ENCODE measurements at regions not wholly inside any gene's neighbourhood (a gene's known extent, or its start where the extent isn't known, plus 50 kb on each side); places are given as distances from the start of the nearest gene placed in this dataset.

DNA sequence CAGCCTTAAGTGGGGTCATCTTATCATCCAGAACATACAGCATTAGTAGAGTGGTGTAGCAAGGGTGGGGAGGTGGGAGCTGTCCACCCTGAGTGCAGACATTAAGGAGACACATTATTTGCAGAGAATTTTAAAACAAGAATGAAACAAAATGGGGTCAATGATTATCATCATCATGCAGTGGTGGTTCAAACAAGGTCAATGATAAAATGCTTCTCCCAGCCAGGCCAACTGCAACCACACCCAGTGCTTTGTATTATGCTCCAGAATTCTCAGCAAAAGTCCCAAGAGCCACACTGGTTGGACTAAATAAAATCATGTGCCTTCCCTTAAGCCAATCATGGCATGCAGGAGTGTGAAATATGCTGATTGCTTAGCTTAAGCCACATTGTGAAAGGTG lies 96.7 kb upstream of the FHIT start:
- no peaks in the 10 kb centered on the region for H3K4me1 ChIP-seq (ENCODE audit: insufficient read depth, poor library complexity, severe bottlenecking)
- no peak overlapping the region for H3K27ac ChIP-seq (ENCODE audit: poor library complexity, severe bottlenecking)
- TF ChIP-seq, protein P1, sequence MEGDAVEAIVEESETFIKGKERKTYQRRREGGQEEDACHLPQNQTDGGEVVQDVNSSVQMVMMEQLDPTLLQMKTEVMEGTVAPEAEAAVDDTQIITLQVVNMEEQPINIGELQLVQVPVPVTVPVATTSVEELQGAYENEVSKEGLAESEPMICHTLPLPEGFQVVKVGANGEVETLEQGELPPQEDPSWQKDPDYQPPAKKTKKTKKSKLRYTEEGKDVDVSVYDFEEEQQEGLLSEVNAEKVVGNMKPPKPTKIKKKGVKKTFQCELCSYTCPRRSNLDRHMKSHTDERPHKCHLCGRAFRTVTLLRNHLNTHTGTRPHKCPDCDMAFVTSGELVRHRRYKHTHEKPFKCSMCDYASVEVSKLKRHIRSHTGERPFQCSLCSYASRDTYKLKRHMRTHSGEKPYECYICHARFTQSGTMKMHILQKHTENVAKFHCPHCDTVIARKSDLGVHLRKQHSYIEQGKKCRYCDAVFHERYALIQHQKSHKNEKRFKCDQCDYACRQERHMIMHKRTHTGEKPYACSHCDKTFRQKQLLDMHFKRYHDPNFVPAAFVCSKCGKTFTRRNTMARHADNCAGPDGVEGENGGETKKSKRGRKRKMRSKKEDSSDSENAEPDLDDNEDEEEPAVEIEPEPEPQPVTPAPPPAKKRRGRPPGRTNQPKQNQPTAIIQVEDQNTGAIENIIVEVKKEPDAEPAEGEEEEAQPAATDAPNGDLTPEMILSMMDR (IDR thresholded peaks at IDR 0.05; ENCODE audit: poor library complexity, severe bottlenecking): no peak
- H3K9me3 ChIP-seq (ENCODE audit: severe bottlenecking): no peaks in the 10 kb centered on the region
- H3K27me3 ChIP-seq (ENCODE audit: insufficient read depth, poor library complexity, severe bottlenecking): no peaks in the 10 kb centered on the region
- no peak overlapping the region for H3K4me3 ChIP-seq (ENCODE audit: severe bottlenecking)
- ATAC-seq (ENCODE audit: low read depth) (no peak), DNase-seq (ENCODE audit: low spot score) (no peak)
- H3K36me3 ChIP-seq (ENCODE audit: low read depth): no peaks in the 10 kb centered on the region

- no peak overlapping the region for H3K4me3 ChIP-seq (ENCODE audit: severe bottlenecking)
- no peak for DNase-seq (ENCODE audit: low spot score)
- H3K9me3 ChIP-seq (ENCODE audit: severe bottlenecking): no peaks in the 10 kb centered on the region
- no peak overlapping the region for H3K27ac ChIP-seq (ENCODE audit: poor library complexity, severe bottlenecking)
- H3K27me3 ChIP-seq (ENCODE audit: insufficient read depth, poor library complexity, severe bottlenecking): no peaks in the 10 kb centered on the region
- TF ChIP-seq, protein P1 (IDR thresholded peaks at IDR 0.05; ENCODE audit: poor library complexity, severe bottlenecking): no peak
- no peaks in the 10 kb centered on the region for H3K4me1 ChIP-seq (ENCODE audit: insufficient read depth, poor library complexity, severe bottlenecking)
- H3K36me3 ChIP-seq (ENCODE audit: low read depth): no peaks in the 10 kb centered on the region
- ATAC-seq (ENCODE audit: low read depth): no peak
Observed at GRCh38 chr3:61349717-61350116, 98.5 kb upstream of the FHIT start.

GRCh38 chr3:61350782-61351309 lies 99.6 kb upstream of the FHIT start:
- ATAC-seq (ENCODE audit: low read depth): no peak
- TF ChIP-seq, protein P1 (IDR thresholded peaks at IDR 0.05; ENCODE audit: poor library complexity, severe bottlenecking): no peak

DNA sequence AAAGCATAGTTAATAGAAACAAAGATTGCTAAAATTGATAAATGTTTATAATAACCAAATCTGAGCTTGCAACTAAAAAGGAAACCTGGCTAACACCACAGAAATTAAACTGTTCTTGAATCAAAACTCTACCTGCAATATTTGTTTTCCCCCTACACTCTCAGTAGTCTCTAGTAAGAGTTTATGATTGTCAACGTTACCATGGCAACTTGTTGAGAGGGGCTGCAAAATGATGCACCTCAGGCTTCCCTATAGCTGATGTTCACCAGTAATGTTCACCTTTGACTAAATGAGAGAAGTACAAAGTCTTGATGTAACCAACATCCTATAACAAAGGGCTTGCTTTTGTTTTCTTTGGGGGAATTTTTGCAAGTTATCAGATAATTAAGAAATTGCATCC lies 101.1 kb upstream of the FHIT start:
- TF ChIP-seq, protein P1 (IDR thresholded peaks at IDR 0.05; ENCODE audit: poor library complexity, severe bottlenecking): no peak
- Histone ChIP-seq H3K9me3 (ENCODE audit: severe bottlenecking) (no peaks in the 10 kb centered on the region), H3K27ac (ENCODE audit: poor library complexity, severe bottlenecking) (no peak overlapping the region), H3K4me1 (ENCODE audit: insufficient read depth, poor library complexity, severe bottlenecking) (no peaks in the 10 kb centered on the region), H3K27me3 (ENCODE audit: insufficient read depth, poor library complexity, severe bottlenecking) (no peaks in the 10 kb centered on the region), H3K4me3 (ENCODE audit: severe bottlenecking) (no peak overlapping the region), H3K36me3 (ENCODE audit: low read depth) (no peaks in the 10 kb centered on the region)
- DNase-seq (ENCODE audit: low spot score) (no peak), ATAC-seq (ENCODE audit: low read depth) (no peak)

More at GRCh38 chr3:61350782-61351309, 99.6 kb upstream of the FHIT start:
- Histone ChIP-seq H3K36me3 (ENCODE audit: low read depth) (no peaks in the 10 kb centered on the region), H3K27me3 (ENCODE audit: insufficient read depth, poor library complexity, severe bottlenecking) (no peaks in the 10 kb centered on the region), H3K4me3 (ENCODE audit: severe bottlenecking) (no peak overlapping the region), H3K4me1 (ENCODE audit: insufficient read depth, poor library complexity, severe bottlenecking) (no peaks in the 10 kb centered on the region), H3K9me3 (ENCODE audit: severe bottlenecking) (no peaks in the 10 kb centered on the region), H3K27ac (ENCODE audit: poor library complexity, severe bottlenecking) (no peak overlapping the region)
- no peak for DNase-seq (ENCODE audit: low spot score)

DNA sequence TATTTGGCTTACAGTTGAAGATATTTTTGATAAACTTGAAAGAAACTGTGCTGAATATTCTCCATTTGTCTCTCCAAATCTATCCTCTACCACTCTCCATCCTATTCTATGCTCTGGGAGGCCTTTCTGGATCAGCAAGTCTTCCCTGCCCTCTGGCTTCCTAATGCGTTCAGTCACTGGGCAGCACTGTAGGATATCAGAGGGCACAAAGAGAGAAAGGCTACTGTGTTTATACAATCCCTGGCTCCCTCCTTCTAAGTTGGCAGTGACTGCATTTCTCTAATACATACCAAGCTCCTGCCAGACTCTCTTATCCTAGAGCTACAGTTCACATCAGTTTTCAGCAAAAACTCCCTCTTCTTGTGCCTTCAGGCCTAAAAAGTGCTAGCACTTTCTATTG lies 102.1 kb upstream of the FHIT start:
- no peak overlapping the region for H3K27ac ChIP-seq (ENCODE audit: poor library complexity, severe bottlenecking)
- TF ChIP-seq, protein P1 (IDR thresholded peaks at IDR 0.05; ENCODE audit: poor library complexity, severe bottlenecking): no peak
- no peak for ATAC-seq (ENCODE audit: low read depth)
- H3K36me3 ChIP-seq (ENCODE audit: low read depth): no peaks in the 10 kb centered on the region
- no peaks in the 10 kb centered on the region for H3K27me3 ChIP-seq (ENCODE audit: insufficient read depth, poor library complexity, severe bottlenecking)
- H3K9me3 ChIP-seq (ENCODE audit: severe bottlenecking): no peaks in the 10 kb centered on the region
- no peak for DNase-seq (ENCODE audit: low spot score)
- no peak overlapping the region for H3K4me3 ChIP-seq (ENCODE audit: severe bottlenecking)
- H3K4me1 ChIP-seq (ENCODE audit: insufficient read depth, poor library complexity, severe bottlenecking): no peaks in the 10 kb centered on the region
